CD4-positive, alpha-beta memory T cell (primary cell): ENCODE measurements at regions not wholly inside any gene's neighbourhood (a gene's known extent, or its start where the extent isn't known, plus 50 kb on each side); places are given as distances from the start of the nearest gene placed in this dataset.

Experiments
- CTCF ChIA-PET: fragments of 350-600 bp; sonication (Branson Sonifier 250); formaldehyde crosslinking; loops from one replicate; lab custom pipeline; 2021; ENCODE audit warnings: inconsistent platforms; ENCODE audit not compliant: partially characterized antibody; lab: Charles Lee
- POLR2A ChIA-PET: fragments of 350-600 bp; sonication (Branson Sonifier 250); formaldehyde crosslinking; loops from one replicate; lab custom pipeline; 2021; ENCODE audit not compliant: partially characterized antibody; lab: Charles Lee
- DNase-seq, 5 donors: peaks; one replicate each; pipeline versions ENCODE4 v3.0.0 to v3.0.0-alpha.2; 2020 to 2022; ENCODE audit warnings: mixed read lengths in 1 of 5
- H3K27ac ChIP-seq: one replicate; pipeline ENCODE4 v1.7.0; 2013; ENCODE audit warnings: low read depth, low read length
- H3K27me3 ChIP-seq: 2 replicates; pipeline ENCODE4 v1.7.0; 2013; ENCODE audit warnings: mild to moderate bottlenecking, low read length, moderate library complexity; ENCODE audit not compliant: insufficient read depth
- H3K36me3 ChIP-seq: 2 replicates; pipeline ENCODE4 v1.7.0; 2013; ENCODE audit warnings: mild to moderate bottlenecking, low read length, moderate library complexity; ENCODE audit not compliant: insufficient read depth
- H3K4me1 ChIP-seq: 2 replicates; pipeline ENCODE4 v1.7.0; 2013; ENCODE audit warnings: mild to moderate bottlenecking, low read length, moderate library complexity; ENCODE audit not compliant: insufficient read depth
- H3K4me3 ChIP-seq, 2 donors: one replicate each; pipeline ENCODE4 v1.7.0; 2013; ENCODE audit warnings: low read length in 2 of 2, mild to moderate bottlenecking in 1 of 2
- H3K9me3 ChIP-seq, 2 donors: one replicate each; pipeline ENCODE4 v1.7.0; 2013; ENCODE audit warnings: low read length in 2 of 2, control low read depth in 1 of 2; ENCODE audit not compliant: control insufficient read depth in 1 of 2
- H3K27ac Mint-ChIP-seq, 7 donors: one replicate each; pipeline ENCODE4 v1.8.0; 2020 to 2021; ENCODE audit warnings: mixed read lengths in 7 of 7, mild to moderate bottlenecking in 6 of 7, inconsistent platforms in 3 of 7, moderate library complexity in 3 of 7
- H3K27me3 Mint-ChIP-seq, 2 donors: one replicate each; pipeline ENCODE4 v1.8.0; 2020 to 2021; ENCODE audit warnings: mixed read lengths in 2 of 2
- H3K36me3 Mint-ChIP-seq, 2 donors: one replicate each; pipeline ENCODE4 v1.8.0; 2020 to 2021; ENCODE audit warnings: mixed read lengths in 2 of 2, inconsistent platforms in 1 of 2, mild to moderate bottlenecking in 1 of 2
- H3K4me1 Mint-ChIP-seq, 4 donors: one replicate each; pipeline ENCODE4 v1.8.0; 2020 to 2021; ENCODE audit warnings: mixed read lengths in 4 of 4, mild to moderate bottlenecking in 1 of 4
- H3K4me3 Mint-ChIP-seq, 8 donors: one replicate each; pipeline ENCODE4 v1.8.0; 2020 to 2021; ENCODE audit warnings: mixed read lengths in 8 of 8, mild to moderate bottlenecking in 7 of 8, moderate library complexity in 6 of 8, inconsistent platforms in 3 of 8
- H3K9me3 Mint-ChIP-seq, 8 donors: one replicate each; pipeline ENCODE4 v1.8.0; 2020 to 2021; ENCODE audit warnings: mixed read lengths in 8 of 8, mild to moderate bottlenecking in 5 of 8, inconsistent platforms in 3 of 8, moderate library complexity in 1 of 8
- intact Hi-C: fragments of 100-400 bp; cut with micrococcal nuclease; formaldehyde crosslinking; loops from one replicate; pipeline ENCODE4 v1.15.1; 2023

- H3K4me3 ChIP-seq = no peak overlapping the region
- peaks cover 0 to 9% (median 5%) of the 10 kb centered on the region in 8 donors for H3K9me3 Mint-ChIP-seq
- no peaks in the 10 kb centered on the region for H3K27me3 ChIP-seq
- DNase-seq = no peak
- ChIA-PET CTCF (no interaction called here), POLR2A (no interaction called here)
- no peaks in the 10 kb centered on the region for H3K9me3 ChIP-seq
- intact Hi-C loops = no loop called here
- no peaks in the 10 kb centered on the region for H3K27me3 Mint-ChIP-seq
- no peak overlapping the region for H3K4me3 Mint-ChIP-seq
- no peaks in the 10 kb centered on the region for H3K4me1 Mint-ChIP-seq
- H3K27ac Mint-ChIP-seq = no peak overlapping the region
- no peak overlapping the region for H3K27ac ChIP-seq
- H3K36me3 ChIP-seq = no peaks in the 10 kb centered on the region
- H3K36me3 Mint-ChIP-seq = no peaks in the 10 kb centered on the region
- H3K4me1 ChIP-seq = no peaks in the 10 kb centered on the region
Observed at GRCh38 chr2:183709829-183710228, 585.6 kb downstream of the NUP35 start.

- no peak for DNase-seq
- Mint-ChIP-seq H3K4me1 (no peaks in the 10 kb centered on the region), H3K27ac (no peak overlapping the region), H3K4me3 (no peak overlapping the region), H3K36me3 (no peaks in the 10 kb centered on the region), H3K27me3 (no peaks in the 10 kb centered on the region), H3K9me3 (peaks cover 0 to 5% (median 0%) of the 10 kb centered on the region in 8 donors)
- ChIA-PET CTCF (no interaction called here), POLR2A (no interaction called here)
- no peak overlapping the region for H3K4me3 ChIP-seq
- H3K9me3 ChIP-seq = no peaks in the 10 kb centered on the region
- no peaks in the 10 kb centered on the region for H3K36me3 ChIP-seq
- no peaks in the 10 kb centered on the region for H3K27me3 ChIP-seq
- intact Hi-C loops = no loop called here
- no peaks in the 10 kb centered on the region for H3K4me1 ChIP-seq
- no peak overlapping the region for H3K27ac ChIP-seq
Observed at GRCh38 chr2:183718246-183718645, 594.0 kb downstream of the NUP35 start.

- no peaks in the 10 kb centered on the region for H3K36me3 Mint-ChIP-seq
- no peaks in the 10 kb centered on the region for H3K9me3 ChIP-seq
- no peaks in the 10 kb centered on the region for H3K27me3 Mint-ChIP-seq
- no peaks in the 10 kb centered on the region for H3K4me1 Mint-ChIP-seq
- CTCF ChIA-PET = no interaction called here
- intact Hi-C loops = no loop called here
- no peak overlapping the region for H3K4me3 Mint-ChIP-seq
- no peak for DNase-seq
- H3K27me3 ChIP-seq = no peaks in the 10 kb centered on the region
- peaks cover 0 to 5% (median 3%) of the 10 kb centered on the region in 8 donors for H3K9me3 Mint-ChIP-seq
- H3K4me1 ChIP-seq = no peaks in the 10 kb centered on the region
- no peak overlapping the region for H3K4me3 ChIP-seq
- H3K27ac Mint-ChIP-seq = no peak overlapping the region
- no peak overlapping the region for H3K27ac ChIP-seq
- POLR2A ChIA-PET = no interaction called here
- no peaks in the 10 kb centered on the region for H3K36me3 ChIP-seq
Observed at GRCh38 chr2:183723278-183723677, 599.0 kb downstream of the NUP35 start.

- DNase-seq = no peak
- POLR2A ChIA-PET = no interaction called here
- Mint-ChIP-seq H3K9me3 (peaks cover 0 to 11% (median 4%) of the 10 kb centered on the region in 8 donors), H3K27me3 (no peaks in the 10 kb centered on the region), H3K4me3 (no peak overlapping the region), H3K4me1 (no peaks in the 10 kb centered on the region), H3K36me3 (no peaks in the 10 kb centered on the region), H3K27ac (no peak overlapping the region)
- CTCF ChIA-PET = no interaction called here
- no peaks in the 10 kb centered on the region for H3K4me1 ChIP-seq
- no peaks in the 10 kb centered on the region for H3K27me3 ChIP-seq
- H3K9me3 ChIP-seq = no peaks in the 10 kb centered on the region
- no peaks in the 10 kb centered on the region for H3K36me3 ChIP-seq
- H3K27ac ChIP-seq = no peak overlapping the region
- intact Hi-C loops = no loop called here
- no peak overlapping the region for H3K4me3 ChIP-seq
Observed at GRCh38 chr2:183729380-183729779, 605.1 kb downstream of the NUP35 start.

- Histone ChIP-seq H3K27me3 (no peaks in the 10 kb centered on the region), H3K36me3 (no peaks in the 10 kb centered on the region), H3K27ac (no peak overlapping the region), H3K4me1 (no peaks in the 10 kb centered on the region), H3K4me3 (no peak overlapping the region), H3K9me3 (no peaks in the 10 kb centered on the region)
- H3K36me3 Mint-ChIP-seq = no peaks in the 10 kb centered on the region
- no peak overlapping the region for H3K27ac Mint-ChIP-seq
- ChIA-PET CTCF (no interaction called here), POLR2A (no interaction called here)
- intact Hi-C loops = no loop called here
- H3K27me3 Mint-ChIP-seq = no peaks in the 10 kb centered on the region
- no peak overlapping the region for H3K4me3 Mint-ChIP-seq
- H3K4me1 Mint-ChIP-seq = no peaks in the 10 kb centered on the region
- DNase-seq = no peak
- H3K9me3 Mint-ChIP-seq = peaks cover 0 to 9% (median 3%) of the 10 kb centered on the region in 8 donors
Observed at GRCh38 chr2:183740241-183740640, 616.0 kb downstream of the NUP35 start.

GRCh38 chr2:183752571-183752970 lies 628.3 kb downstream of the NUP35 start:
- Mint-ChIP-seq H3K9me3 (peaks cover 0 to 15% (median 5%) of the 10 kb centered on the region in 8 donors), H3K27ac (no peak overlapping the region), H3K4me1 (no peaks in the 10 kb centered on the region), H3K4me3 (no peak overlapping the region), H3K27me3 (no peaks in the 10 kb centered on the region), H3K36me3 (no peaks in the 10 kb centered on the region)
- Histone ChIP-seq H3K9me3 (no peaks in the 10 kb centered on the region), H3K27ac (no peak overlapping the region), H3K27me3 (no peaks in the 10 kb centered on the region), H3K4me3 (no peak overlapping the region), H3K36me3 (no peaks in the 10 kb centered on the region), H3K4me1 (no peaks in the 10 kb centered on the region)
- ChIA-PET CTCF (no interaction called here), POLR2A (no interaction called here)
- intact Hi-C loops = no loop called here
- no peak for DNase-seq

- no peak for DNase-seq
- H3K36me3 Mint-ChIP-seq = no peaks in the 10 kb centered on the region
- H3K4me1 Mint-ChIP-seq = no peaks in the 10 kb centered on the region
- ChIA-PET CTCF (no interaction called here), POLR2A (no interaction called here)
- H3K27ac Mint-ChIP-seq = no peak overlapping the region
- Histone ChIP-seq H3K27ac (no peak overlapping the region), H3K36me3 (no peaks in the 10 kb centered on the region), H3K4me1 (no peaks in the 10 kb centered on the region), H3K27me3 (no peaks in the 10 kb centered on the region), H3K4me3 (no peak overlapping the region), H3K9me3 (no peaks in the 10 kb centered on the region)
- H3K9me3 Mint-ChIP-seq = peaks cover 0 to 10% (median 4%) of the 10 kb centered on the region in 8 donors
- no peak overlapping the region for H3K4me3 Mint-ChIP-seq
- H3K27me3 Mint-ChIP-seq = no peaks in the 10 kb centered on the region
- intact Hi-C loops = no loop called here
Observed at GRCh38 chr2:183759033-183759432, 634.8 kb downstream of the NUP35 start.

- Mint-ChIP-seq H3K36me3 (no peaks in the 10 kb centered on the region), H3K4me3 (no peak overlapping the region), H3K27ac (no peak overlapping the region), H3K27me3 (no peaks in the 10 kb centered on the region), H3K9me3 (peaks cover 4 to 23% (median 7%) of the 10 kb centered on the region in 8 donors), H3K4me1 (no peaks in the 10 kb centered on the region)
- no peak for DNase-seq
- intact Hi-C loops = no loop called here
- Histone ChIP-seq H3K27me3 (no peaks in the 10 kb centered on the region), H3K27ac (no peak overlapping the region), H3K4me3 (no peak overlapping the region), H3K9me3 (peaks cover 0 to 3% of the 10 kb centered on the region in 2 donors), H3K36me3 (no peaks in the 10 kb centered on the region), H3K4me1 (no peaks in the 10 kb centered on the region)
- CTCF ChIA-PET = no interaction called here
- POLR2A ChIA-PET = no interaction called here
Observed at GRCh38 chr2:183773775-183774174, 649.5 kb downstream of the NUP35 start.
